ENCODE measurements at regions not wholly inside any gene's neighbourhood (a gene's known extent, or its start where the extent isn't known, plus 50 kb on each side); places are given as distances from the start of the nearest gene placed in this dataset.

- CTCF ChIA-PET, result no interaction called here
- peaks cover 3% of the 10 kb centered on the region; the same call in 1 of the 2 replicates for H3K4me1 ChIP-seq (ENCODE audit: control insufficient read depth, insufficient read depth, low read length)
Measured at GRCh38 chr5:68137511-68138140, 77.9 kb upstream of the PIK3R1 start.

DNA sequence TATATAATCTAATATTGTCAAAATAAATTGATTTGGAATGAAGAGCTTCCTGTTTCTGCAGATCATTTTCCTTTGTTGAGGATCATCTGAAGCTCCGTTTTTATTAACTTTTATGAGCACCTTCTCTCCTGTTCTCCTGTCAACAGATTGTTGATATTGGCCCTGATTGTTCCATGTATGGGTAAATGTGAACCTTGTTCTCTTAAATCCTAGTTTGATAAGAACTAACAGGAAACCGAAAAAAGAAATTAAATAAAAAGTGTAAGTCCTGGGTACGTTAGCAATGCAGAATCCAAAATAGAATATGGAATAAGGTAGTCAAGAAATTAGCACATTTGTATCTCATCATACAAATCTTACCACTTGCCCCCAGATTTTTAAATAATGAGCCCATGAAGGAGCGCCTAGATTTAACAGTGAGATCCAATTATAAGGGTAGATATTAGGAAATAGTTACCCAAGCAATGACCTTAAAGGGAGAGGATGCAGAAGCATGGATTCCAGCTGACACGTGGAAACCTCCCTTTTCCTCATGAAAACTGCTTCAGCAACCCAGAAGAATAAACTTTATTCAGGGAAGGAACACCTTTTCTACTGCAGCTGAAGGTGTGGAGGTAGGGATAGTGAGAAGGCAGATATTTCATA is 80.8 kb upstream of the PIK3R1 start:
- Histone ChIP-seq H3K36me3 (ENCODE audit: control insufficient read depth in 2 of 2, insufficient read depth in 1 of 2, low read length in 2 of 2) (no peaks in the 10 kb centered on the region), H3K4me3 (ENCODE audit: low read depth, low read length) (no peak overlapping the region), H3K27ac (ENCODE audit: extremely low read depth, low read depth, low read length) (no peak overlapping the region), H3K9me3 (ENCODE audit: control insufficient read depth, insufficient read depth, low read depth, low read length) (no peaks in the 10 kb centered on the region), H3K4me1 (ENCODE audit: control insufficient read depth, insufficient read depth, low read length) (0 out of 2 replicates have a peak, but pooled peaks cover under 1% of the 10 kb centered on the region)
- POLR2A ChIA-PET, result no interaction called here
- CTCF ChIA-PET, result interaction anchor here (0.6 kb wide), 1 partner anchor 1125 kb away, joined by 3 read pairs; no protein-coding TSS in a partner anchor
- TF ChIP-seq ZNF621 (tag by site-specific recombination; IDR thresholded peaks at IDR 0.05) (no peak), ZNF114 (tag by site-specific recombination; IDR thresholded peaks at IDR 0.05) (no peak), ZFP3 (tag by site-specific recombination; IDR thresholded peaks at IDR 0.05; ENCODE audit: low read depth) (no peak), ZNF169 (tag by site-specific recombination; IDR thresholded peaks at IDR 0.05) (no peak), ZNF473 (tag by site-specific recombination; IDR thresholded peaks at IDR 0.05) (no peak), ZNF24 (tag by site-specific recombination; IDR thresholded peaks at IDR 0.05) (no peak), ZNF146 (tag by site-specific recombination; IDR thresholded peaks at IDR 0.05) (no peak), ZNF654 (tag by site-specific recombination; IDR thresholded peaks at IDR 0.05; ENCODE audit: low read depth) (no peak), ZNF18 (tag by site-specific recombination; IDR thresholded peaks at IDR 0.05) (no peak), TCF7L2 (IDR thresholded peaks at IDR 0.05; ENCODE audit: borderline replicate concordance, low read depth, low read length) (no peak)

More at GRCh38 chr5:68137511-68138140, 77.9 kb upstream of the PIK3R1 start:
- H3K27ac ChIP-seq (ENCODE audit: extremely low read depth, low read depth, low read length), result no peak overlapping the region
- no peaks in the 10 kb centered on the region for H3K36me3 ChIP-seq (ENCODE audit: control insufficient read depth in 2 of 2, insufficient read depth in 1 of 2, low read length in 2 of 2)
- TF ChIP-seq, protein P1, sequence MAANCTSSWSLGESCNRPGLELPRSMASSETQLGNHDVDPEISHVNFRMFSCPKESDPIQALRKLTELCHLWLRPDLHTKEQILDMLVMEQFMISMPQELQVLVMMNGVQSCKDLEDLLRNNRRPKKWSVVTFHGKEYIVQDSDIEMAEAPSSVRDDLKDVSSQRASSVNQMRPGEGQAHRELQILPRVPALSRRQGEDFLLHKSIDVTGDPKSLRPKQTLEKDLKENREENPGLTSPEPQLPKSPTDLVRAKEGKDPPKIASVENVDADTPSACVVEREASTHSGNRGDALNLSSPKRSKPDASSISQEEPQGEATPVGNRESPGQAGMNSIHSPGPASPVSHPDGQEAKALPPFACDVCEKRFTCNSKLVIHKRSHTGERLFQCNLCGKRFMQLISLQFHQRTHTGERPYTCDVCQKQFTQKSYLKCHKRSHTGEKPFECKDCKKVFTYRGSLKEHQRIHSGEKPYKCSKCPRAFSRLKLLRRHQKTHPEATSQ (tag by site-specific recombination; IDR thresholded peaks at IDR 0.05), result no peak
- TF ChIP-seq ZBTB8A (tag by site-specific recombination; IDR thresholded peaks at IDR 0.05) (no peak), BCL11A (tag by site-specific recombination; IDR thresholded peaks at IDR 0.05; ENCODE audit: low read depth) (no peak), ZBTB7A (tag by site-specific recombination; IDR thresholded peaks at IDR 0.05; ENCODE audit: low read depth) (no peak), ZNF18 (tag by site-specific recombination; IDR thresholded peaks at IDR 0.05) (no peak), GLI4 (tag by site-specific recombination; IDR thresholded peaks at IDR 0.05) (no peak), ZNF423 (tag by site-specific recombination; IDR thresholded peaks at IDR 0.05) (no peak), GLI2 (tag by site-specific recombination; IDR thresholded peaks at IDR 0.05; ENCODE audit: borderline replicate concordance, low read depth) (no peak), ZNF670 (tag by site-specific recombination; IDR thresholded peaks at IDR 0.05; ENCODE audit: low read depth) (no peak), ZNF501 (tag by site-specific recombination; IDR thresholded peaks at IDR 0.05) (no peak), SALL2 (tag by site-specific recombination; IDR thresholded peaks at IDR 0.05; ENCODE audit: borderline replicate concordance) (no peak), EGR2 (tag by site-specific recombination; IDR thresholded peaks at IDR 0.05; ENCODE audit: low read depth) (no peak), ZNF274 (IDR thresholded peaks at IDR 0.05; ENCODE audit: low read length) (no peak), ZNF274 (tag by site-specific recombination; IDR thresholded peaks at IDR 0.05; ENCODE audit: borderline replicate concordance) (no peak), ZNF157 (tag by site-specific recombination; IDR thresholded peaks at IDR 0.05) (no peak), ZNF580 (tag by site-specific recombination; IDR thresholded peaks at IDR 0.05) (no peak), ZNF354C (tag by site-specific recombination; IDR thresholded peaks at IDR 0.05; ENCODE audit: borderline replicate concordance, low read depth) (no peak), ZNF549 (tag by site-specific recombination; IDR thresholded peaks at IDR 0.05) (no peak), OSR2 (tag by site-specific recombination; IDR thresholded peaks at IDR 0.05) (no peak)
- TF ChIP-seq, protein P2, sequence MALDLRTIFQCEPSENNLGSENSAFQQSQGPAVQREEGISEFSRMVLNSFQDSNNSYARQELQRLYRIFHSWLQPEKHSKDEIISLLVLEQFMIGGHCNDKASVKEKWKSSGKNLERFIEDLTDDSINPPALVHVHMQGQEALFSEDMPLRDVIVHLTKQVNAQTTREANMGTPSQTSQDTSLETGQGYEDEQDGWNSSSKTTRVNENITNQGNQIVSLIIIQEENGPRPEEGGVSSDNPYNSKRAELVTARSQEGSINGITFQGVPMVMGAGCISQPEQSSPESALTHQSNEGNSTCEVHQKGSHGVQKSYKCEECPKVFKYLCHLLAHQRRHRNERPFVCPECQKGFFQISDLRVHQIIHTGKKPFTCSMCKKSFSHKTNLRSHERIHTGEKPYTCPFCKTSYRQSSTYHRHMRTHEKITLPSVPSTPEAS (tag by site-specific recombination; IDR thresholded peaks at IDR 0.05), result no peak
- POLR2A ChIA-PET, result no interaction called here
- no peak overlapping the region for H3K4me3 ChIP-seq (ENCODE audit: low read depth, low read length)
- H3K9me3 ChIP-seq (ENCODE audit: control insufficient read depth, insufficient read depth, low read depth, low read length), result no peaks in the 10 kb centered on the region

Data from HEK293 (cell line).